Liver (tissue), 3 donors: ENCODE measurements at regions not wholly inside any gene's neighbourhood (a gene's known extent, or its start where the extent isn't known, plus 50 kb on each side); places are given as distances from the start of the nearest gene placed in this dataset.

Source experiments
- HNF4A ChIP-seq, 2 donors: conservative IDR thresholded peaks; 2 replicates each; pipeline ENCODE4 v1.6.1; 2016; ENCODE audit warnings: antibody characterized with exemption in 2 of 2, mild to moderate bottlenecking in 2 of 2
- NR2F2 ChIP-seq: IDR thresholded peaks from 2 replicates; pipeline ENCODE4 v1.6.1; 2016; ENCODE audit warnings: antibody characterized with exemption
- TAF1 ChIP-seq: conservative IDR thresholded peaks from 2 replicates; pipeline ENCODE4 v1.6.1; 2016; ENCODE audit warnings: antibody characterized with exemption, mild to moderate bottlenecking
- TF ChIP-seq, protein P1 (sequence below): fragments of 150-350 bp; IDR thresholded peaks from 2 replicates; pipeline ENCODE4 v1.5.1; 2017; ENCODE audit warnings: improper control_type of control experiment, low read depth, low read length; ENCODE audit not compliant: missing input control
- TF ChIP-seq, protein P2 (sequence below): IDR thresholded peaks from 2 replicates; pipeline ENCODE4 v1.6.1; 2016; ENCODE audit warnings: antibody characterized with exemption
- donor health status: healthy.
- donor health status: healthy.

DNA sequence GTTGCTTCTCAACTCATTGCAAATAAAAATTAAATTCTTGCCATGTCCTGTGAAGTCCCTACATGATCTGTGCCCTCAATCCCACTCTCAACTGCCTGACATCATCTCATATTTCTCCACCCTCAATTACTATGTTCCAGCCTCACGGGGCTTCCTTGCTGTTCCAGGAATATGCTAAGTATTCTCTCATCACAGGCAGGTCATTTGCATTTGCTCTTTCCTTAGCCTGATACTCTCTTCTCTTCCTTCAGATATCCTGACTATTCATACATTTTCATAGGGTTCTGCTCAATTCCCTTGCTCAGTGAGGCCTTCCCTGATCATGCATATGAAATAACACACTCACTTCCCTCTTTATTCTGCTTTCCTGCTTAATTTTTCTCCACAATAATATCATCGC lies 135.1 kb upstream of the DAB2 start:
- TF ChIP-seq, protein P1, sequence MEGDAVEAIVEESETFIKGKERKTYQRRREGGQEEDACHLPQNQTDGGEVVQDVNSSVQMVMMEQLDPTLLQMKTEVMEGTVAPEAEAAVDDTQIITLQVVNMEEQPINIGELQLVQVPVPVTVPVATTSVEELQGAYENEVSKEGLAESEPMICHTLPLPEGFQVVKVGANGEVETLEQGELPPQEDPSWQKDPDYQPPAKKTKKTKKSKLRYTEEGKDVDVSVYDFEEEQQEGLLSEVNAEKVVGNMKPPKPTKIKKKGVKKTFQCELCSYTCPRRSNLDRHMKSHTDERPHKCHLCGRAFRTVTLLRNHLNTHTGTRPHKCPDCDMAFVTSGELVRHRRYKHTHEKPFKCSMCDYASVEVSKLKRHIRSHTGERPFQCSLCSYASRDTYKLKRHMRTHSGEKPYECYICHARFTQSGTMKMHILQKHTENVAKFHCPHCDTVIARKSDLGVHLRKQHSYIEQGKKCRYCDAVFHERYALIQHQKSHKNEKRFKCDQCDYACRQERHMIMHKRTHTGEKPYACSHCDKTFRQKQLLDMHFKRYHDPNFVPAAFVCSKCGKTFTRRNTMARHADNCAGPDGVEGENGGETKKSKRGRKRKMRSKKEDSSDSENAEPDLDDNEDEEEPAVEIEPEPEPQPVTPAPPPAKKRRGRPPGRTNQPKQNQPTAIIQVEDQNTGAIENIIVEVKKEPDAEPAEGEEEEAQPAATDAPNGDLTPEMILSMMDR = no peak
- TF ChIP-seq HNF4A (conservative IDR thresholded peaks at IDR 0.05) (no peak), TAF1 (no peak), NR2F2 (no peak)
- TF ChIP-seq, protein P2, sequence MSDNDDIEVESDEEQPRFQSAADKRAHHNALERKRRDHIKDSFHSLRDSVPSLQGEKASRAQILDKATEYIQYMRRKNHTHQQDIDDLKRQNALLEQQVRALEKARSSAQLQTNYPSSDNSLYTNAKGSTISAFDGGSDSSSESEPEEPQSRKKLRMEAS = no peak
